DOHH2 (cell line): ENCODE measurements at regions not wholly inside any gene's neighbourhood (a gene's known extent, or its start where the extent isn't known, plus 50 kb on each side); places are given as distances from the start of the nearest gene placed in this dataset.

Experiments used
- H3F3A ChIP-seq: fragments of 200-600 bp; sonication (generic), shearing (Covaris generic); 2 replicates; pipeline ENCODE4 v1.6.0; 2016; ENCODE audit warnings: antibody characterized with exemption, mild to moderate bottlenecking; ENCODE audit not compliant: control insufficient read depth, insufficient read depth
- H3K27ac ChIP-seq: fragments of 200-600 bp; sonication (generic); 2 replicates; pipeline ENCODE4 v1.5.1; 2014; ENCODE audit warnings: low read depth, mild to moderate bottlenecking, low read length, moderate library complexity
- H3K27me3 ChIP-seq: fragments of 200-600 bp; sonication (generic); 2 replicates; pipeline ENCODE4 v1.6.1; 2014; ENCODE audit warnings: mild to moderate bottlenecking, low read length, mixed read lengths; ENCODE audit not compliant: control insufficient read depth
- H3K36me3 ChIP-seq: fragments of 200-600 bp; sonication (generic); 2 replicates; pipeline ENCODE4 v1.6.1; 2014; ENCODE audit warnings: mild to moderate bottlenecking, low read length, moderate library complexity, mixed read lengths; ENCODE audit not compliant: control insufficient read depth
- H3K4me1 ChIP-seq: fragments of 200-600 bp; sonication (generic); 2 replicates; pipeline ENCODE4 v1.6.1; 2014; ENCODE audit warnings: mild to moderate bottlenecking, low read length, mixed read lengths; ENCODE audit not compliant: control insufficient read depth
- H3K4me2 ChIP-seq: fragments of 200-600 bp; sonication (generic); 2 replicates; pipeline ENCODE4 v1.6.0; 2014; ENCODE audit warnings: mild to moderate bottlenecking, low read length, moderate library complexity
- H3K4me3 ChIP-seq: fragments of 200-600 bp; sonication (generic); 2 replicates; pipeline ENCODE4 v1.5.1; 2014; ENCODE audit warnings: mild to moderate bottlenecking, low read length, mixed read lengths
- H3K79me2 ChIP-seq: fragments of 200-600 bp; sonication (generic); 2 replicates; pipeline ENCODE4 v1.6.1; 2014; ENCODE audit warnings: mild to moderate bottlenecking, low read length, mixed read lengths; ENCODE audit not compliant: control insufficient read depth
- H3K9me2 ChIP-seq: fragments of 200-600 bp; sonication (generic); replicated peaks from 2 replicates; pipeline ENCODE4 v1.6.1; 2014; ENCODE audit warnings: mild to moderate bottlenecking, low read length, mixed read lengths; ENCODE audit not compliant: control insufficient read depth
- H3K9me3 ChIP-seq: fragments of 200-600 bp; sonication (generic); 2 replicates; pipeline ENCODE4 v1.6.1; 2014; ENCODE audit warnings: antibody characterized with exemption, low read length, mixed read lengths; ENCODE audit not compliant: control insufficient read depth, insufficient read depth
- H4K20me1 ChIP-seq: fragments of 200-600 bp; sonication (generic); 2 replicates; pipeline ENCODE4 v1.6.0; 2014; ENCODE audit warnings: low read depth, mild to moderate bottlenecking, antibody characterized with exemption, low read length, moderate library complexity; ENCODE audit not compliant: control insufficient read depth, insufficient read depth
- CTCF ChIP-seq: fragments of 200-600 bp; sonication (generic); IDR thresholded peaks from one replicate; pipeline ENCODE4 v1.5.1; 2014; ENCODE audit warnings: antibody characterized with exemption, mild to moderate bottlenecking, low read depth, low read length; ENCODE audit not compliant: poor library complexity, severe bottlenecking
- EZH2phosphoT487 ChIP-seq: fragments of 200-600 bp; sonication (generic); IDR thresholded peaks from 2 replicates; pipeline ENCODE4 v1.6.1; 2017; ENCODE audit warnings: borderline replicate concordance, mild to moderate bottlenecking, antibody characterized with exemption, low read length, moderate library complexity, mixed read lengths

- Histone ChIP-seq H3F3A (no peaks in the 10 kb centered on the region), H3K9me3 (no peaks in the 10 kb centered on the region), H3K4me3 (no peak overlapping the region), H4K20me1 (no peaks in the 10 kb centered on the region), H3K27me3 (peaks cover 3% of the 10 kb centered on the region; the same call in 1 of the 2 replicates), H3K4me1 (no peaks in the 10 kb centered on the region), H3K27ac (no peak overlapping the region), H3K36me3 (no peaks in the 10 kb centered on the region), H3K9me2 (no peaks in the 10 kb centered on the region), H3K4me2 (no peak overlapping the region), H3K79me2 (no peaks in the 10 kb centered on the region)
- TF ChIP-seq EZH2phosphoT487: no peak
- peak; percentile 85 for TF ChIP-seq CTCF
Observed at GRCh38 chr3:5304789-5305683, 117.5 kb downstream of the EDEM1 start.

GRCh38 chr3:5305684-5305989, 118.1 kb downstream of the EDEM1 start:
- Histone ChIP-seq H3K36me3 (no peaks in the 10 kb centered on the region), H3K4me2 (no peak overlapping the region), H3K79me2 (no peaks in the 10 kb centered on the region), H3K27ac (no peak overlapping the region), H3K27me3 (peaks cover 3% of the 10 kb centered on the region; the same call in 1 of the 2 replicates), H3K9me3 (no peaks in the 10 kb centered on the region), H3F3A (no peaks in the 10 kb centered on the region), H3K4me1 (no peaks in the 10 kb centered on the region), H3K4me3 (no peak overlapping the region), H4K20me1 (no peaks in the 10 kb centered on the region), H3K9me2 (no peaks in the 10 kb centered on the region)
- TF ChIP-seq EZH2phosphoT487 (no peak), CTCF (peak; percentile 31)

- no peaks in the 10 kb centered on the region for H3K27me3 ChIP-seq
- H3K9me2 ChIP-seq: no peaks in the 10 kb centered on the region
- no peaks in the 10 kb centered on the region for H3K4me1 ChIP-seq
- H3K79me2 ChIP-seq: no peaks in the 10 kb centered on the region
- no peak overlapping the region for H3K4me2 ChIP-seq
- no peak overlapping the region for H3K4me3 ChIP-seq
- H3F3A ChIP-seq: no peaks in the 10 kb centered on the region
- H4K20me1 ChIP-seq: no peaks in the 10 kb centered on the region
- no peak overlapping the region for H3K27ac ChIP-seq
- no peak for TF ChIP-seq CTCF
- TF ChIP-seq EZH2phosphoT487: no peak
- H3K36me3 ChIP-seq: no peaks in the 10 kb centered on the region
- no peaks in the 10 kb centered on the region for H3K9me3 ChIP-seq
Observed at GRCh38 chr3:5309171-5309570, 121.7 kb downstream of the EDEM1 start.
